ENCODE measurements at regions not wholly inside any gene's neighbourhood (a gene's known extent, or its start where the extent isn't known, plus 50 kb on each side); places are given as distances from the start of the nearest gene placed in this dataset.

- Histone ChIP-seq H3K9me3 (ENCODE audit: control extremely low read depth in 1 of 5, control insufficient read depth in 4 of 5, insufficient read depth in 2 of 5, low read depth in 1 of 5, low read length in 4 of 5) (no peaks in the 10 kb centered on the region), H3K4me3 (ENCODE audit: control insufficient read depth in 1 of 7, extremely low read depth in 1 of 7, insufficient read depth in 4 of 7, low read depth in 2 of 7, low read length in 6 of 7) (no peak overlapping the region), H3K4me1 (ENCODE audit: control extremely low read depth in 1 of 4, control insufficient read depth in 4 of 4, insufficient read depth in 4 of 4, low read length in 3 of 4) (no peaks in the 10 kb centered on the region), H3K27me3 (replicated peaks in 2 of 5; ENCODE audit: control insufficient read depth in 4 of 5, insufficient read depth in 5 of 5, low read length in 4 of 5) (peaks cover 0 to 3% (median 0%) of the 10 kb centered on the region in 5 experiments), H3K36me3 (ENCODE audit: control insufficient read depth in 4 of 4, insufficient read depth in 4 of 4, low read length in 3 of 4) (no peaks in the 10 kb centered on the region), H3K27ac (ENCODE audit: insufficient read depth in 1 of 2, low read depth in 1 of 2, low read length in 2 of 2, poor library complexity in 1 of 2, severe bottlenecking in 2 of 2) (no peak overlapping the region)
- WGBS (ENCODE audit: insufficient coverage), result 100% methylated on average over 1 of the region's 2 CpGs
- DNase-seq, result no peak
- POLR2A ChIA-PET, result no interaction called here
- CTCF ChIA-PET, result no interaction called here
Measured at GRCh38 chr9:596703-597102, 244.8 kb upstream of the DMRT1 start.

GRCh38 chr9:600006-600405 lies 241.5 kb upstream of the DMRT1 start:
- CTCF ChIA-PET, result no interaction called here
- POLR2A ChIA-PET, result no interaction called here
- 100% methylated on average over 1 of the region's 3 CpGs for WGBS (ENCODE audit: insufficient coverage)
- peaks cover 0 to 3% (median 0%) of the 10 kb centered on the region in 5 experiments for H3K27me3 ChIP-seq (replicated peaks in 2 of 5; ENCODE audit: control insufficient read depth in 4 of 5, insufficient read depth in 5 of 5, low read length in 4 of 5)
- no peak overlapping the region for H3K27ac ChIP-seq (ENCODE audit: insufficient read depth in 1 of 2, low read depth in 1 of 2, low read length in 2 of 2, poor library complexity in 1 of 2, severe bottlenecking in 2 of 2)
- H3K4me1 ChIP-seq (ENCODE audit: control extremely low read depth in 1 of 4, control insufficient read depth in 4 of 4, insufficient read depth in 4 of 4, low read length in 3 of 4), result no peaks in the 10 kb centered on the region
- no peaks in the 10 kb centered on the region for H3K9me3 ChIP-seq (ENCODE audit: control extremely low read depth in 1 of 5, control insufficient read depth in 4 of 5, insufficient read depth in 2 of 5, low read depth in 1 of 5, low read length in 4 of 5)
- H3K4me3 ChIP-seq (ENCODE audit: control insufficient read depth in 1 of 7, extremely low read depth in 1 of 7, insufficient read depth in 4 of 7, low read depth in 2 of 7, low read length in 6 of 7), result no peak overlapping the region
- no peaks in the 10 kb centered on the region for H3K36me3 ChIP-seq (ENCODE audit: control insufficient read depth in 4 of 4, insufficient read depth in 4 of 4, low read length in 3 of 4)
- no peak for DNase-seq

- Histone ChIP-seq H3K36me3 (ENCODE audit: control insufficient read depth in 4 of 4, insufficient read depth in 4 of 4, low read length in 3 of 4) (no peaks in the 10 kb centered on the region), H3K27ac (ENCODE audit: insufficient read depth in 1 of 2, low read depth in 1 of 2, low read length in 2 of 2, poor library complexity in 1 of 2, severe bottlenecking in 2 of 2) (no peak overlapping the region), H3K4me1 (ENCODE audit: control extremely low read depth in 1 of 4, control insufficient read depth in 4 of 4, insufficient read depth in 4 of 4, low read length in 3 of 4) (no peaks in the 10 kb centered on the region), H3K9me3 (ENCODE audit: control extremely low read depth in 1 of 5, control insufficient read depth in 4 of 5, insufficient read depth in 2 of 5, low read depth in 1 of 5, low read length in 4 of 5) (no peaks in the 10 kb centered on the region), H3K4me3 (ENCODE audit: control insufficient read depth in 1 of 7, extremely low read depth in 1 of 7, insufficient read depth in 4 of 7, low read depth in 2 of 7, low read length in 6 of 7) (no peak overlapping the region), H3K27me3 (replicated peaks in 2 of 5; ENCODE audit: control insufficient read depth in 4 of 5, insufficient read depth in 5 of 5, low read length in 4 of 5) (no peaks in the 10 kb centered on the region)
- DNase-seq, result no peak
- no CpG with 5 or more reads among the region's 4 CpGs for WGBS (ENCODE audit: insufficient coverage)
- ChIA-PET CTCF (interaction anchor here (0.8 kb wide), 1 partner anchor 168 kb away, joined by 3 read pairs; no protein-coding TSS in a partner anchor), POLR2A (no interaction called here)
Measured at GRCh38 chr9:602716-603115, 238.8 kb upstream of the DMRT1 start.

- Histone ChIP-seq H3K36me3 (ENCODE audit: control insufficient read depth in 4 of 4, insufficient read depth in 4 of 4, low read length in 3 of 4) (no peaks in the 10 kb centered on the region), H3K9me3 (ENCODE audit: control extremely low read depth in 1 of 5, control insufficient read depth in 4 of 5, insufficient read depth in 2 of 5, low read depth in 1 of 5, low read length in 4 of 5) (no peaks in the 10 kb centered on the region), H3K27me3 (replicated peaks in 2 of 5; ENCODE audit: control insufficient read depth in 4 of 5, insufficient read depth in 5 of 5, low read length in 4 of 5) (no peaks in the 10 kb centered on the region), H3K4me1 (ENCODE audit: control extremely low read depth in 1 of 4, control insufficient read depth in 4 of 4, insufficient read depth in 4 of 4, low read length in 3 of 4) (no peaks in the 10 kb centered on the region), H3K4me3 (ENCODE audit: control insufficient read depth in 1 of 7, extremely low read depth in 1 of 7, insufficient read depth in 4 of 7, low read depth in 2 of 7, low read length in 6 of 7) (no peak overlapping the region), H3K27ac (ENCODE audit: insufficient read depth in 1 of 2, low read depth in 1 of 2, low read length in 2 of 2, poor library complexity in 1 of 2, severe bottlenecking in 2 of 2) (no peak overlapping the region)
- ChIA-PET CTCF (interaction anchor here (0.8 kb wide), 1 partner anchor 168 kb away, joined by 3 read pairs; no protein-coding TSS in a partner anchor), POLR2A (no interaction called here)
- no peak for DNase-seq
- WGBS (ENCODE audit: insufficient coverage), result 100% methylated on average over 2 of the region's 2 CpGs
Measured at GRCh38 chr9:603126-603525, 238.4 kb upstream of the DMRT1 start.

GRCh38 chr9:607417-607816 lies 234.1 kb upstream of the DMRT1 start:
- ChIA-PET CTCF (interaction anchor here (0.7 kb wide), 1 partner anchor 12 kb away, joined by 3 read pairs; no protein-coding TSS in a partner anchor), POLR2A (no interaction called here)
- 80% methylated on average over 2 of the region's 5 CpGs for WGBS (ENCODE audit: insufficient coverage)
- H3K27ac ChIP-seq (ENCODE audit: insufficient read depth in 1 of 2, low read depth in 1 of 2, low read length in 2 of 2, poor library complexity in 1 of 2, severe bottlenecking in 2 of 2), result no peak overlapping the region
- no peaks in the 10 kb centered on the region for H3K4me1 ChIP-seq (ENCODE audit: control extremely low read depth in 1 of 4, control insufficient read depth in 4 of 4, insufficient read depth in 4 of 4, low read length in 3 of 4)
- H3K4me3 ChIP-seq (ENCODE audit: control insufficient read depth in 1 of 7, extremely low read depth in 1 of 7, insufficient read depth in 4 of 7, low read depth in 2 of 7, low read length in 6 of 7), result no peak overlapping the region
- no peaks in the 10 kb centered on the region for H3K36me3 ChIP-seq (ENCODE audit: control insufficient read depth in 4 of 4, insufficient read depth in 4 of 4, low read length in 3 of 4)
- H3K27me3 ChIP-seq (replicated peaks in 2 of 5; ENCODE audit: control insufficient read depth in 4 of 5, insufficient read depth in 5 of 5, low read length in 4 of 5), result peaks cover 0 to 4% (median 0%) of the 10 kb centered on the region in 5 experiments
- H3K9me3 ChIP-seq (ENCODE audit: control extremely low read depth in 1 of 5, control insufficient read depth in 4 of 5, insufficient read depth in 2 of 5, low read depth in 1 of 5, low read length in 4 of 5), result no peaks in the 10 kb centered on the region
- no peak for DNase-seq

GRCh38 chr9:613771-614347 lies 227.6 kb upstream of the DMRT1 start:
- Histone ChIP-seq H3K27me3 (replicated peaks in 2 of 5; ENCODE audit: control insufficient read depth in 4 of 5, insufficient read depth in 5 of 5, low read length in 4 of 5) (peaks cover 0 to under 1% (median 0%) of the 10 kb centered on the region in 5 experiments), H3K4me3 (ENCODE audit: control insufficient read depth in 1 of 7, extremely low read depth in 1 of 7, insufficient read depth in 4 of 7, low read depth in 2 of 7, low read length in 6 of 7) (peak overlapping the region in 2 of 7 experiments; percentile 43 to 47), H3K27ac (ENCODE audit: insufficient read depth in 1 of 2, low read depth in 1 of 2, low read length in 2 of 2, poor library complexity in 1 of 2, severe bottlenecking in 2 of 2) (peak overlapping the region in 1 of 2 experiments; percentile 18), H3K36me3 (ENCODE audit: control insufficient read depth in 4 of 4, insufficient read depth in 4 of 4, low read length in 3 of 4) (no peaks in the 10 kb centered on the region), H3K4me1 (ENCODE audit: control extremely low read depth in 1 of 4, control insufficient read depth in 4 of 4, insufficient read depth in 4 of 4, low read length in 3 of 4) (peaks cover 0 to 8% (median 3%) of the 10 kb centered on the region in 4 experiments), H3K9me3 (ENCODE audit: control extremely low read depth in 1 of 5, control insufficient read depth in 4 of 5, insufficient read depth in 2 of 5, low read depth in 1 of 5, low read length in 4 of 5) (no peaks in the 10 kb centered on the region)
- WGBS (ENCODE audit: insufficient coverage), result 0% methylated on average over 5 of the region's 7 CpGs
- ChIA-PET CTCF (interaction anchor here (0.6 to 13.3 kb wide), 13 partner anchors 11 to 389 kb away, joined by 3 to 231 read pairs (median 4); no protein-coding TSS in a partner anchor), POLR2A (interaction anchor here (0.6 kb wide), 1 partner anchor 162 kb away, joined by 3 read pairs; no protein-coding TSS in a partner anchor)
- peak; percentile 94 to 95 (median 94) for DNase-seq

GRCh38 chr9:614431-614830 lies 227.1 kb upstream of the DMRT1 start:
- Histone ChIP-seq H3K36me3 (ENCODE audit: control insufficient read depth in 4 of 4, insufficient read depth in 4 of 4, low read length in 3 of 4) (no peaks in the 10 kb centered on the region), H3K27ac (ENCODE audit: insufficient read depth in 1 of 2, low read depth in 1 of 2, low read length in 2 of 2, poor library complexity in 1 of 2, severe bottlenecking in 2 of 2) (no peak overlapping the region), H3K4me1 (ENCODE audit: control extremely low read depth in 1 of 4, control insufficient read depth in 4 of 4, insufficient read depth in 4 of 4, low read length in 3 of 4) (peaks cover 0 to 8% (median 3%) of the 10 kb centered on the region in 4 experiments), H3K27me3 (replicated peaks in 2 of 5; ENCODE audit: control insufficient read depth in 4 of 5, insufficient read depth in 5 of 5, low read length in 4 of 5) (no peaks in the 10 kb centered on the region), H3K4me3 (ENCODE audit: control insufficient read depth in 1 of 7, extremely low read depth in 1 of 7, insufficient read depth in 4 of 7, low read depth in 2 of 7, low read length in 6 of 7) (no peak overlapping the region), H3K9me3 (ENCODE audit: control extremely low read depth in 1 of 5, control insufficient read depth in 4 of 5, insufficient read depth in 2 of 5, low read depth in 1 of 5, low read length in 4 of 5) (no peaks in the 10 kb centered on the region)
- POLR2A ChIA-PET, result interaction anchor here (0.6 kb wide), 1 partner anchor 162 kb away, joined by 3 read pairs; no protein-coding TSS in a partner anchor
- peak in 2 of 3 donors; percentile 57 to 67 for DNase-seq
- CTCF ChIA-PET, result interaction anchor here (0.6 to 13.3 kb wide), 14 partner anchors 10 to 389 kb away, joined by 3 to 231 read pairs (median 4); no protein-coding TSS in a partner anchor
- WGBS (ENCODE audit: insufficient coverage), result 0% methylated on average over 2 of the region's 4 CpGs

Measured in common myeloid progenitor, CD34-positive (primary cell).